ENCODE measurements at regions not wholly inside any gene's neighbourhood (a gene's known extent, or its start where the extent isn't known, plus 50 kb on each side); places are given as distances from the start of the nearest gene placed in this dataset.
A peak's percentile ranks its signal among the peaks of the same experiment; 100 is the strongest.
"Not testable (repeated sequence)": the region's sequence is repeated elsewhere in the genome, so short reads cannot be mapped to it uniquely, and the experiment has no call there.

- DNase-seq: no peak
Observed at GRCh38 chr14:46596236-46596635, 55.3 kb downstream of the RPL10L start.

DNA sequence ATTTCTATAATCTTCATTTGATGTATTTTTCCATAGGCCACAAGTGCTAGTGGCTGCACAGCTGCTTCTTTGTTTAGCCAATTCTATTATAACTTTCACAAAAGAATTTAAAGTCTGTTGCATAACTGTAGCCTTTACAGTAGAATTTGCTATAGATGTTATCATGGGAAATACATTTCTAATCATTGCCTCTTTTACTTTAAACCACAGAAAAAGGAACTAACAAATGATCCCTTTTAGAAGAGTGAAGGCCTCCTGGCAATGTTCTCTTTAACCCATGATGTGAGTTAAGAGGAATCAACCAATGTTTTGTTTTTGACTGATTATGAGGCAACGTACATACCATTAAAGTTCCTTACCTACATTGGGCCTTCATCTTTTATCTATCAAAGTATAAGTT lies 68.8 kb downstream of the RPL10L start:
- DNase-seq: no peak

- DNase-seq: peak; percentile 59
Observed at GRCh38 chr14:46581036-46581671, 70.4 kb downstream of the RPL10L start.

- DNase-seq: no peak
Observed at GRCh38 chr14:46574978-46575375, 76.6 kb downstream of the RPL10L start.

- DNase-seq: no peak
Observed at GRCh38 chr14:46574221-46574977, 77.2 kb downstream of the RPL10L start.

DNA sequence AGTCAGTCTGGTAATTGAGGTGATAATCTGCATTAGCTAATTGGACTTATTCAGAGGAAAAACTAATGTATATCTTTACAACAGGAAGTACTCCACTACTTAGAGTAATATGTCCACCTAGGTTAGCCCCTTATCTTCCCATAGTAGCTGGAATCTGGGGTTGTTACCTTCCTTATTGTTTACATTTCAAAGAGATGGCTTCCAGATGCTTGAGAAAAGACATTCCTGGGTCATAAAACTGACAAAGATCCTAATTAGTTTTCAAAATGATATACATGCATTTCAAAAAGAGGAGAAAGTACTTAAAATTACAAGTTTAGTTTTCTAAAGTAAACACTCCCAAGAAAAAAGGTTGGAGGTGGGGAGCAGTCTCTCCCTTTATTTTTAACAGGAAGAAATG lies 78.1 kb downstream of the RPL10L start:
- DNase-seq: no peak

DNA sequence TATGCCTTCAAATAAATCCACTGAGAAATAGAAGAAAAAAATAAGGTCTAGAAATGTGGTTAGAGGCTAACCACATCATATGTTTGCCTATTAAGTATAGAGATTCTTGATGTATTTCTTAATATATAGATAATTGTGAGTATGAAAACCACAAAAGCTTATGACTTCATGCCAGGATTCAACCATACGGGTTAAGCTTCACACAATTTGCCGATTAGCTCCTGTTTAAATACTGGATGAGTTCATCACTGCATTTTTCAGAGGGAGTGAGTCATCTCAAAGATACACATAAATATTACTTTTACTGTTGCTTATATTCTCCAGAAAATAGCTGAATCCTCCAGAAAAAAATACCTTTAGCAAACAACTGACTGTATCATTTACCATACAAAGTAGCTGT lies 79.6 kb downstream of the RPL10L start:
- DNase-seq: no peak

GRCh38 chr14:46568161-46568560 lies 83.4 kb downstream of the RPL10L start:
- not testable (repeated sequence) for DNase-seq

DNA sequence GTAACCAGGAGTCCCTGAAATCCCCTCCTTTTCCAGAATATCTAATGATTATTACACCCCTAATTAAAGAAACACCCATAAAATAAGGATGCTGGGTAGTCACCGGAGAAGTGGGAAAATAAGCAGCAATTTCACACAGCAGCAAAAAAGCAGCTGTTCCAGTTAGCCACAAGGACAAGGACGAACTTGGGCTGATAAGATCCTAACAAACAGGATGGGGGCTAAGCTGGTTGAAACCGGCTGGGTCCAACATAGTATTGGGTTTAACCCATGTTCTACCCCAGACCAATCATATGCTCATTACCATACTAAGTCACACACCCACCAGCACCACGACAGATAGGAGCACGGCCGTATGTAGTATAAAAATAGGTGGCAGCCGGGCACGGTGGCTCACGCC lies 100.7 kb downstream of the RPL10L start:
- DNase-seq: no peak

- DNase-seq: no peak
Observed at GRCh38 chr14:46540986-46541385, 110.6 kb downstream of the RPL10L start.

DNA sequence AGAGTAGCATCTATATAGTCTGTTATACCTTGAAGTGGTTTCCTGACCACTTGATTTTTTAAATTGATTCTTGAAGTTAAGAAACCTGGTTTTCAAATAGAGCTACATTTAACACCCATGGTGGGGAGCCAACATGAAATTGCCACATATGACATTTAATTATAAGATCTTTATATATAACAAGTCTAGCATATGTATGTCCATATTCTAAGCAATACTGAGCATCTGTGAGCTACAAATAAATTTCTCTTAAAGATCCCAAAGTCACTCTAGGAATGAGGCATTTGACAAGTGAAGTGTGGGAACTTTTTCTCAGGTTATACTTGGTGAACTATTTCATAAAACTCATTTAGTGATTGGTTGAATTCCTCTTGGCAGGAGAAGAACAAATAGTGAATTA lies 132.5 kb downstream of the RPL10L start:
- DNase-seq: no peak

DNA sequence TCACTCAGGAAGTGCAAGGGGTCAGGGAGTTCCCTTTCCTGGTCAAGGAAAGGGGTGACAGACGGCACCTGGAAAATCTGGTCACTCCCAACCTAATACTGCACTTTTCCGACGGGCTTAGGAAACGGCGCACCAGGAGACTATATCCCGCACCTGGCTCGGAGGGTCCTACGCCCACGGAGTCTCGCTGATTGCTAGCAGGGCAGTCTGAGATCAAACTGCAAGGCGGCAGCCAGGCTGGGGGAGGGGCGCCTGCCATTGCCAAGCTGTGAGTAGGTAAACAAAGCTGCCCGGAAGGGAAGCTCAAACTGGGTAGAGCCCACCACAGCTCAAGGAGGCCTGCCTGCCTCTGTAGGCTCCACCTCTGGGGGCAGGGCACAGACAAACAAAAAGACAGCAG lies 142.8 kb downstream of the RPL10L start:
- not testable (repeated sequence) for DNase-seq

DNA sequence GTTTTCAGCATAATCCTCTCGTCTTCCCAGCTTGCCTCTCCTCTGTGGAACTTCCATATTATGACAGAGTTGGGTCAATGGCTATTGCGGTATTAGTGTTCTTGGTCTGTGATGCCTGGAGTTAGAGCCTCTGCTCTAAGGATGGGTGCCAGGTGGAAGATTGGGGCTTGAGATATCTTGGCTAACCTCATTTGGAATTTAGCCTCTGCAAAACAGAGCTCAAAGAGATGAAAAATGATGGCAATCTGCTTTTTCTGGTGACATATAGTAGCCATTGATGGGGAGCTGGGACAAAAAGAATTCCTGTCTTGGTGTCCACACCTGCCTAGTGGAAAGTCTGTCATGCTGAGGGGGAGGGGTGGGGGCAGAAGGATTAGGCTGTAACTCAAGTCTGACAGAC lies 152.1 kb downstream of the RPL10L start:
- DNase-seq: no peak

DNA sequence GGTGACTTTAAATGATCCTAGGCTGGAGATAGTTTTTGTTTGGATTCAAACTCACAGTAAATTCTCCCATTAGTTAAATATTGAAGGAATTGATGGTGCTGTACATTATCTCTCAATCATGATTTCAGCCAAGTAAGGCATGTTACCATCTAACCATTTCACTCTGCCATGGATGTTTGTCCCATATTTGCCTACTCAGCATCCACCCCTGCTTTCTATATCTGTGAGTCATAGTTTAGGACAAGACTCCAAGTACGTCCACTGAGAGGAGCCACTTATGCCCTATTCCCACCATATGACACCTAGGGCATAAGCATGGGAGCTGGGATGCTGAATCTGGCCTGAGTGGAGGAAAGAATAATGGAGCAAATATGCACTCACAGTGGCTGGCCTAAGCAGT lies 155.2 kb downstream of the RPL10L start:
- DNase-seq: no peak

GRCh38 chr14:46490238-46490685 lies 161.3 kb downstream of the RPL10L start:
- no peak for DNase-seq

GRCh38 chr14:46488374-46488773 lies 163.2 kb downstream of the RPL10L start:
- no peak for DNase-seq

GRCh38 chr14:46487582-46488350 lies 163.8 kb downstream of the RPL10L start:
- no peak for DNase-seq

- DNase-seq: no peak
Observed at GRCh38 chr14:46482200-46482599, 169.4 kb downstream of the RPL10L start.

- peak; percentile 7 for DNase-seq
Observed at GRCh38 chr14:46480817-46481216, 170.8 kb downstream of the RPL10L start.

- no peak for DNase-seq
Observed at GRCh38 chr14:46472261-46472660, 179.3 kb downstream of the RPL10L start.

GRCh38 chr14:46464341-46464740 lies 187.2 kb downstream of the RPL10L start:
- DNase-seq: no peak

DNA sequence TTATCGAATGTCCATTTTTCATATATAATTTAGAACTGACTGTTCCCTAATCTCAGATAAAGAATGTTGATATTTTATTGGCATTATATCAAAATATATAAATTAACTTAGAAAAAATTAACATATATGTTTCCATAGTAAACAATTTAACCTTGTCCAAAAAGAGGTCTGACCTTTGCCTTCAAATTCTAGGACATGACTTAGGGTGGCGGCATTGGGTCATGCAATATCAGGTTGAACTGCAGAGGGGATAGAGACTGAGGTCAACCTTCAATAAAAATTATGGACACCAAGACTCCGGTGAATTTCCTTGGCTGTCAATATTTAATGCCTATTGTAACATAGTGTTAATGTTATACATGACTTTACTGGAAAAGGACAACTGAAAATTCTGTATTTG lies 199.8 kb downstream of the RPL10L start:
- no peak for DNase-seq

DNA sequence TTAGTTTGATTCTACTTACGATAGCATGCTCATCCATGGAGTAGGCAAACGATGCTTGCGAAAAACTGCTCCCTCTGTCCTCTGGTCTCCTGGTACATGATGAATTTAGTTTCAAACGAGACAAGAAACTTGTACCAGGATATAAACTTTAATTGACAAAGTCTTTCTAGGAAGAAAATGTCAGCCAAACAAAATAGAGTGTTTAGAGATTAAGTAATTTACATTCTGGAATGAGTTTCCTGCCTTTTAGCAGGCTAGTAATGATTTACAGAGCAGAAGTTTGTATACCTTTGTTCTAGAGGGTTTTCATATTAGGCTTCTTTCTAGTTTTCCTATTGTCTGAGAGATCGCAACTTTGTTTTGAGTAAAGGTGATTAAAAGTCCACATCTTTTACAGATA lies 206.9 kb downstream of the RPL10L start:
- DNase-seq: no peak

DNA sequence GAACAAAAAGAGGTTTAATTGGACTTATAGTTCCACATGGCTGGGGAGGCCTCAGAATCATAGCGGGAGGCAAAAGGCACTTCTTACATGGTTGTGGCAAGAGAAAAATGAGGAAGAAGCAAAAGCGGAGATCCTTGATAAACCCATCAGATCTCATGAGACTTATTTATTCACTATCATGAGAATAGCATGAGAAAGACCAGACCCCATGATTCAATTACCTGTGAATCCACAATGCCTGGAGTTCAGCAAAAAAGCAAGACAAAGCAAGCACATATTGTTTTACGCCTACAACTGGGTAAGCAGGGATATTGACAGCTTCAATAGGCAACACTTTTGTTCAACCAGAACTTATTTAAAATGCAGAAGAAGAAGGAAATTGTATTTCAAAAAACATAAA lies 218.2 kb downstream of the RPL10L start:
- no peak for DNase-seq
